ENCODE measurements at regions not wholly inside any gene's neighbourhood (a gene's known extent, or its start where the extent isn't known, plus 50 kb on each side); places are given as distances from the start of the nearest gene placed in this dataset.

DNA sequence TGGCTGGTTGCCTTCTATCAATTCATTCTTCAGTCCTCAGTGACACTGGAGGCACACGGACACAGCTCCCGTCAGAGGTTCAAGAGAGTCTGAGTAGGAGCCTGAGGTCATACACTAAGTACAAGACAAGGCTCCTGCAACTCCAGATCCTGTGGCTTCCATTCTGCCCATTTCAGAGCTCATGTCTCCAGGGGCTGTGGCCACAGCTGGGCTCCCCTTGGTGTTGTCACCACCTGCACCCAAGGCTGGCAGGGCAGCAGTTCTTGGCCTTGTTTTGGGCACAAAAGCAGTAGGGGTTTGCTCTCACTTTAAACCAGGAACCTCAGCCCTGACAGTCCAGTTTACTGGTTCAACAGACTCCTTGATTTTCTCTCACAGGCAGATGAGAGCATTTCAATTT is 189.6 kb downstream of the ICE1 start:
- H3K9me3 ChIP-seq (ENCODE audit: control insufficient read depth, insufficient read depth, low read depth, low read length) = no peaks in the 10 kb centered on the region
- H3K4me1 ChIP-seq (ENCODE audit: control insufficient read depth, insufficient read depth, low read length) = no peaks in the 10 kb centered on the region
- H3K27ac ChIP-seq (ENCODE audit: extremely low read depth, low read depth, low read length) = no peak overlapping the region
- no peak overlapping the region for H3K4me3 ChIP-seq (ENCODE audit: low read depth, low read length)
- CTCF ChIA-PET = no interaction called here
- H3K36me3 ChIP-seq (ENCODE audit: control insufficient read depth in 2 of 2, insufficient read depth in 1 of 2, low read length in 2 of 2) = no peaks in the 10 kb centered on the region
- POLR2A ChIA-PET = no interaction called here
- TF ChIP-seq ZNF416 (tag by site-specific recombination; IDR thresholded peaks at IDR 0.05) (no peak), ZNF169 (tag by site-specific recombination; IDR thresholded peaks at IDR 0.05) (no peak), ZNF350 (tag by site-specific recombination; IDR thresholded peaks at IDR 0.05) (no peak), TCF7L2 (IDR thresholded peaks at IDR 0.05; ENCODE audit: borderline replicate concordance, low read depth, low read length) (no peak), ZNF311 (tag by site-specific recombination; IDR thresholded peaks at IDR 0.05; ENCODE audit: borderline replicate concordance) (no peak), ZNF2 (tag by site-specific recombination; IDR thresholded peaks at IDR 0.05) (no peak), WT1 (tag by site-specific recombination; IDR thresholded peaks at IDR 0.05) (no peak), ZNF580 (tag by site-specific recombination; IDR thresholded peaks at IDR 0.05) (no peak), ZBTB1 (tag by site-specific recombination; IDR thresholded peaks at IDR 0.05) (no peak), ZNF521 (tag by site-specific recombination; IDR thresholded peaks at IDR 0.05) (no peak), SP2 (tag by site-specific recombination; IDR thresholded peaks at IDR 0.05) (no peak), ZNF639 (tag by site-specific recombination; IDR thresholded peaks at IDR 0.05) (no peak), ZNF670 (tag by site-specific recombination; IDR thresholded peaks at IDR 0.05; ENCODE audit: low read depth) (no peak), ZNF121 (tag by site-specific recombination; IDR thresholded peaks at IDR 0.05) (no peak), SALL2 (tag by site-specific recombination; IDR thresholded peaks at IDR 0.05; ENCODE audit: borderline replicate concordance) (no peak), ZNF585B (tag by site-specific recombination; IDR thresholded peaks at IDR 0.05) (no peak), SCRT2 (tag by site-specific recombination; IDR thresholded peaks at IDR 0.05) (no peak), TRIM28 (IDR thresholded peaks at IDR 0.05; ENCODE audit: borderline replicate concordance, low read length) (no peak), ZNF660 (tag by site-specific recombination; IDR thresholded peaks at IDR 0.05) (no peak)

DNA sequence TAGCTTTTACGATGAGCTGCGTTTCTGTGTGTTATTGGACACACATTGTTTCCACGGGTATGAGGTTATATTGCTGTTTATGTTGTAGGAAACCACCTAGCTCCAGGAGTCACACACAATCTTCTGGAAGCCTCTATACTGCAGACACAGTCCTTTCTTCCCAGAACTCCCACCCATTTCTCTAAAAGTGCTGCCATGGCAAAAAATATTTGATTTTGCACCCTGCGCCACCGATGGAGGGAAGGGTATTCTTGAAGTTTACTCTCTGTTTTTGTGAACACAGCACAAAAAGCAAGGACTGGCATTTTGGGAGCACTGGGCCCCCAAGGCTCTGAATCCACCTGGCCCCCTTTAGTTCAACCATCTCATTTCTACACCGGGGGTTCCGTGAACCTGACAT is 187.5 kb downstream of the ICE1 start:
- ChIA-PET POLR2A (no interaction called here), CTCF (no interaction called here)
- H3K27ac ChIP-seq (ENCODE audit: extremely low read depth, low read depth, low read length) = no peak overlapping the region
- H3K9me3 ChIP-seq (ENCODE audit: control insufficient read depth, insufficient read depth, low read depth, low read length) = no peaks in the 10 kb centered on the region
- no peaks in the 10 kb centered on the region for H3K4me1 ChIP-seq (ENCODE audit: control insufficient read depth, insufficient read depth, low read length)
- no peak overlapping the region for H3K4me3 ChIP-seq (ENCODE audit: low read depth, low read length)
- no peaks in the 10 kb centered on the region for H3K36me3 ChIP-seq (ENCODE audit: control insufficient read depth in 2 of 2, insufficient read depth in 1 of 2, low read length in 2 of 2)
- TF ChIP-seq ZSCAN30 (tag by site-specific recombination; IDR thresholded peaks at IDR 0.05) (no peak), ZNF394 (tag by site-specific recombination; IDR thresholded peaks at IDR 0.05; ENCODE audit: borderline replicate concordance) (no peak), ZBTB49 (tag by site-specific recombination; IDR thresholded peaks at IDR 0.05; ENCODE audit: low read depth) (no peak), ZNF391 (tag by site-specific recombination; IDR thresholded peaks at IDR 0.05; ENCODE audit: borderline replicate concordance, low read depth) (no peak), ZNF529 (tag by site-specific recombination; IDR thresholded peaks at IDR 0.05; ENCODE audit: insufficient replicate concordance) (no peak), KLF8 (tag by site-specific recombination; IDR thresholded peaks at IDR 0.05) (no peak), IKZF3 (tag by site-specific recombination; IDR thresholded peaks at IDR 0.05) (no peak), ZNF132 (tag by site-specific recombination; IDR thresholded peaks at IDR 0.05; ENCODE audit: borderline replicate concordance) (no peak), RBAK (tag by site-specific recombination; IDR thresholded peaks at IDR 0.05) (no peak), PRDM6 (tag by site-specific recombination; IDR thresholded peaks at IDR 0.05) (no peak), ZNF843 (tag by site-specific recombination; IDR thresholded peaks at IDR 0.05) (no peak), HOXD13 (CRISPR knock-in tag; IDR thresholded peaks at IDR 0.05; ENCODE audit: borderline replicate concordance) (no peak)
- TF ChIP-seq, protein P1, sequence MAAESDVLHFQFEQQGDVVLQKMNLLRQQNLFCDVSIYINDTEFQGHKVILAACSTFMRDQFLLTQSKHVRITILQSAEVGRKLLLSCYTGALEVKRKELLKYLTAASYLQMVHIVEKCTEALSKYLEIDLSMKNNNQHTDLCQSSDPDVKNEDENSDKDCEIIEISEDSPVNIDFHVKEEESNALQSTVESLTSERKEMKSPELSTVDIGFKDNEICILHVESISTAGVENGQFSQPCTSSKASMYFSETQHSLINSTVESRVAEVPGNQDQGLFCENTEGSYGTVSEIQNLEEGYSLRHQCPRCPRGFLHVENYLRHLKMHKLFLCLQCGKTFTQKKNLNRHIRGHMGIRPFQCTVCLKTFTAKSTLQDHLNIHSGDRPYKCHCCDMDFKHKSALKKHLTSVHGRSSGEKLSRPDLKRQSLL (tag by site-specific recombination; IDR thresholded peaks at IDR 0.05) = no peak
